Fibroblast of the conjunctiva (primary cell): ENCODE measurements at regions not wholly inside any gene's neighbourhood (a gene's known extent, or its start where the extent isn't known, plus 50 kb on each side); places are given as distances from the start of the nearest gene placed in this dataset.
"Not testable (repeated sequence)": the region's sequence is repeated elsewhere in the genome, so short reads cannot be mapped to it uniquely, and the experiment has no call there.

Experiments used
- DNase-seq: peaks from one replicate; pipeline ENCODE4 v3.0.0-alpha.2; 2010; ENCODE audit warnings: low read depth

DNA sequence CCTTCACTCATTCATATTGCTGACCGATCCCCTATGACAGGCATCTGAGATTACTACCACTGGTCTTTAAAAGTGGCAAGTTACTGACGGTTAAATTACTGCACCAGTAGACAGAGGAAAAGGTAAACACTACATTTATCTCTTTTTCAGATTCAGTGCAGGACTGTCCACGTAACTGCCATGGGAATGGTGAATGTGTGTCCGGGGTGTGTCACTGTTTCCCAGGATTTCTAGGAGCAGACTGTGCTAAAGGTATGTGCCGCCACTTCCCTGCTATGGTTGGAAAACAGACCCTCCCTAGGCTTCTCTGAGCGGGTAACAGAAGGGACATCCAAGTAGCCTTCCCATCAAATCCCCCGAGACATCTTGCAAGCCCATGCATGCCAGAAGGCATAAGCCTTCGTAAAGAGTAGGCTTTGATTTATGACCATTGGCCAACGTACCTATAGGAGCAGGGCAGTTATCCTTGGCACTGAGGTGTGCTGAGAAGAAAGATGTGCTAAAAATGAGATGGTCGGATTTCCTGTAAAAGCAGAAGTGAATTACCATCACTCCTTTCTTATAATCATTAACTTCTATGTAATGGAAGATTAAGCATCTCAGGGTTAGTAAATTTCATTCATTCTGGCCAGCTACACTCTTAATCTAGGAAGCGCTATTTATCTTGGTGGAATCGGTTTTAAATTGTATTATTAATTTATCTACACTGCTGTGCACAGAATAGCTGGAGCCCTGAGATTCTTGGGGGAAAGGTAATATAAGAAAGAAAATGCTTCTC, 193.4 kb upstream of the WWC1 start:
- no peak for DNase-seq

- no peak for DNase-seq
Measured at GRCh38 chr5:168101352-168101751, 190.1 kb upstream of the WWC1 start.

- DNase-seq = not testable (repeated sequence)
Measured at GRCh38 chr5:168103018-168103417, 188.4 kb upstream of the WWC1 start.

- DNase-seq = no peak
Measured at GRCh38 chr5:168104350-168104749, 187.1 kb upstream of the WWC1 start.

GRCh38 chr5:168104811-168105481, 186.5 kb upstream of the WWC1 start:
- DNase-seq = no peak

- DNase-seq = no peak
Measured at GRCh38 chr5:168106008-168106761, 185.3 kb upstream of the WWC1 start.

GRCh38 chr5:168109441-168109840, 182.0 kb upstream of the WWC1 start:
- DNase-seq = no peak

GRCh38 chr5:168110384-168110783, 181.1 kb upstream of the WWC1 start:
- no peak for DNase-seq

DNA sequence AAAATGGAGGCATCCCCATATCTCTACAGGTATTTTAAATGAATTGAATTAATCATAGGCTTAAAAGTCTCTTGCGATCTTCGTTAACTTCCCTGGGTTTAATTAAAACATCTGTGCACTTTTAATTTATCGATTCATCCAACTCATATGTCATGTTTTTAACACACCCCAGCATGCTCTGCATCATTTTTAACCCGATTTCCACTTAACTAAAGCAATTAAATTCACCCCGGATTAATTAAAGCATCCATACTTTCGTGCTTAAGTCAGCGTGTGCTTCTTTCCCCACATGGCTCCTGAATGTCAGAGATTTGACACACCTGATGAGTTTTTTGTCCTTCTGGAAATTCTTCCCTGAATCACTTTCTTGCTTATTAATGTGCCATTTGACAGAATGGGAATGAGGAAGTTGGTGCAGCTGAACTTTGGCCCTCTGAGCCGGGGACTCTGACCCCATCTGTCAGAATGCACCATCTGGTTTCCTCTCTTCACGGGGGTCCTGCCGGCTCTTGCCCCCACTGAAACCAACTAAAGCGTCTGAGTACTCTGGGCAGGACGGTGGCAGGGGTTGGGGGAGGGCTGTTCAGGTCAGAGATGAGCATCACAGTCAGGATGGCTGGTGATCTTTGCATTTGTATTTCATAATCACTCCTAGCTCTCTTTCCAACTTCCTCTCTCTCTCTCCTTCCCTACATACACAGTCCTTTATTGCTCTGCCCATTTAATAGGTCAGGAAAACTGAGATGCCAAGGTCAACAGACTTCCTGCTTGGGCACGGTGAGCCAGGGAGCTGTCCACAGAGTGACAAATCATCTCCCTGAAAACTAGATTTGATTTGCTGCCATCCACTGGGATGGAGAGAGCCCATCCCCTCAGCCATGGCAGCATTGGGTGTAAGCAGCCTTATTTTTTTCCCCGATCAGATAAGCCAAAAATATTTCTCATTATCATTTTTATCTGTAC, 180.3 kb upstream of the WWC1 start:
- DNase-seq = no peak

DNA sequence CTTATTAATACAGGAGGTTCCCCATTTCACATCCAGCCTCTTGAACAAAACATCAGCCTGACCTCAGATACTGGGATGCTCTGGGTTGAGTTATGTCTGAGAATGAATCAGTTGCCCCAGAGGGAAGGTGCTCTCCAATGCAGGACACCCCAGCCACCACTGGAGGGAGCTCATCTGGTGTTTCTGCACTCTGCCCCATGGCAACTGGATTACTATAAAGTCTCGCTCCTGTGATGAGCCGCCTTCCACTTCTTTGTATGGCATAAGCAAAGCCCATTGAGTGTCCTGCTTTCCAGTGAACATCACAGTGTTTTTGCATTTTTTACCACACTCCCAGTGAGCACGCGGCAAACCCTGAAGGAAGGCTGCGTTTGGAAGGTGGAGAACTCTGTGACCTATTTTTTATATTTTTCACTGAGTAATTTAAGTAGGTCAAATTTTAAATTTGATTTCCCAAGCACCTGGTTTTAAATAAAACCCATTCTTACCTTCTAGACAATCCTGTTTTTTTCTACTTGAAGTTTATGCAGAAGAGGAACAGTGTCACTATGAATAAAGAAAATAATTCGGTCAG, 176.9 kb upstream of the WWC1 start:
- DNase-seq = no peak

GRCh38 chr5:168117469-168117868, 174.0 kb upstream of the WWC1 start:
- no peak for DNase-seq

DNA sequence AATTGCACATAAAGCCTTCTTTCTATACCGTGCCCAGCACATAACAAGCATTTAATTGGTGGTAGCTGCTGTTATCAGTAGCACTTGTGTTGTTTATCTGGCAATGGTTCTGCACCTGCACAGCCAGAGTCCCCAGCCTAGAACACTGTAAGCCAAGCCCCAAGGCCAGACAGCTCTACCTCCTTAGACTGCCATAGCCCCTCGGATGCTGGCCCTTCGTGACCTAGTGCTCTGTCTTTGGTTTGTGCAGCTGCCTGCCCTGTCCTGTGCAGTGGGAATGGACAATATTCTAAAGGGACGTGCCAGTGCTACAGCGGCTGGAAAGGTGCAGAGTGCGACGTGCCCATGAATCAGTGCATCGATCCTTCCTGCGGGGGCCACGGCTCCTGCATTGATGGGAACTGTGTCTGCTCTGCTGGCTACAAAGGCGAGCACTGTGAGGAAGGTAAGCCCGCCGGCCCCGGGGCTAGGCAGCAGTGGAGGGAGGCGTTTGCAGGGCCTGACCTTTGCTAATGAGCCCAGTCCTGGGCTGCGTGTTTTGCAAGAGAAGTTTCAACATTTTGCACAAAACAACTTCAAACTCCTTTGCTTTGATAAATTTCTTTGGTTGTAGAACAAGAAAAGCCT, 173.3 kb upstream of the WWC1 start:
- no peak for DNase-seq

DNA sequence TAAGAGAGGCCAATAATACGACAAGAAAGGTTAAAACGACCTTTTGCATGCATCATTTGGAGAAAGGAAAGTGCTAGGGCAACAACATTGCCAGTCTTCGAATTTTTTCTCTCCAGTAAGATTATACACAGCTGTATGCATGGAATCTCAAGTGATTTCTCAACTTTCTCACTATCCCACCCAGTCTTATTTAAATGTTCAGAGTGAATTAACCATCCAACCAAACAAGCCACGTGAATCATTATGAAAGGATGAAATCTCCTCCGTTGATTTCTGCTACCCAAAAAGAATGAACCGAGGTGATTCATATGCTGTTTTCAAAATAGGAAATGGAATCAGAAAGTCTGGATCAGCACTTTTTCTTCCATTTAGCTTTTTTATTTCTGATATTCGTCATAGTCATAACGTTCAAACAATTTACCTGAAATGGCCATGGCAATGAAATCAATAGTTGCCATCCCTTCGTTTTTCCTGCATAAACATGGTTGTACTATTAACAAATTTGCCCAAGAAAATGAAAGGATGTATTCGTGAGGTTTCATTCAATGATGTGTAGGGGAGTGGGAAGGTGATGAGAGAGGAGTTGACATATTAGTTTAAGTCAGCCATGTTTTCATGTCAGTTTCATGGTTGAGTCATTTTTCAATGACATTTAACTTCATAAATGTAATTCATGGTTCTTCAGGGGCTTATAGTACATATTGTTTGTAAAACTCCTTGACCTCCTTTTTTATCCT, 170.9 kb upstream of the WWC1 start:
- no peak for DNase-seq

DNA sequence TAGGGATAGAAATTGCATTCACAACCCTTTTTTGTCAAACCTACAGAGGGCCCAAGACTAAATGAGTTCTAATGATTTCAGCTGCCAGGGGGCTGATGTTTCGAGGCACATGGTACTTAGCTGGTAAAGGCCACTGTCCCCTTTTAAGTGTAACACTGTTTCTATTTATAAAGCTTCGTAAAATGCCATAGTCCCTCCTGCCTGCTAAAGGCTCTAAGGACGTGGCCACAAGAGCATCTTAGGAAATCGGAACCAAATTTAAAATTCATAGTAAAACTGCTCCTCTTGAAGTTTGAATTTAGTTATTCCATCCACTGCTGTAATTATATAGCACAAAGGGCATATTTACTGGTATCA, 170.3 kb upstream of the WWC1 start:
- DNase-seq = no peak

GRCh38 chr5:168123631-168124528, 167.6 kb upstream of the WWC1 start:
- no peak for DNase-seq

GRCh38 chr5:168125445-168126199, 165.8 kb upstream of the WWC1 start:
- DNase-seq = no peak

DNA sequence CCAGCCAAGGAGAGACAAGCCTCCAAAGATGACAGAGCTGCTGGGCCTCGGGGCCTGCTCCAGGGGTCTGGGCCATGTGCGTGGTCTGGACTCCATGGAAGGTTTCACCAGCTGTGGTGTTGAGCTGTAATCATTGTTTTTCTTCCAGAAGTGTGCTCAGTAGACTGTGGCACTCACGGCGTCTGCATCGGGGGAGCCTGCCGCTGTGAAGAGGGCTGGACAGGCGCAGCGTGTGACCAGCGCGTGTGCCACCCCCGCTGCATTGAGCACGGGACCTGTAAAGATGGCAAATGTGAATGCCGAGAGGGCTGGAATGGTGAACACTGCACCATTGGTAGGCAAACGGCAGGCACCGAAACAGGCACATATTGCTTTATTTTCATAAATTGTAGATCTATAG, 164.8 kb upstream of the WWC1 start:
- no peak for DNase-seq

- DNase-seq = no peak
Measured at GRCh38 chr5:168128111-168128510, 163.3 kb upstream of the WWC1 start.

DNA sequence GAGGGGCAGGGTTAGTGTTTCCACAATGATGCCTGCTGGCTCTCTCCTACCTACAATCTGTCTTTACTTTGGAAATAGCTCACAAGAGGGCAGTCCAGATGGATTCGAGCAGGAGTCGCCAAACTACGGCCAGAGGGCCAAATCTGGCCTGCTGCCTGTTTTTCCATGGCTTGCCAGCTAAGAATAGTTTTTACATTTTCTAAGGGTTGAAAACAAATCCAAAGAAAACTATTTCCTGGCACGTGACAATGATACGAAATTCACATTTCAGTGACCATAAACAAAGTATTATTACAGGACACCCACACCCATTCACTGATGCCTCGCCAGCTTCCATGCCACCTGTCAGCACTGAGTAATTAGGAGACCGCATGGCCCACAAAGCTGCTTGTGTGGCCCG, 162.9 kb upstream of the WWC1 start:
- DNase-seq = no peak
